Non-pigmented ciliary epithelial cell (primary cell): ENCODE measurements at regions not wholly inside any gene's neighbourhood (a gene's known extent, or its start where the extent isn't known, plus 50 kb on each side); places are given as distances from the start of the nearest gene placed in this dataset.

ENCODE experiments used
- DNase-seq: peaks from one replicate; pipeline ENCODE4 v3.0.0-alpha.2; 2010; ENCODE audit warnings: low read depth

DNA sequence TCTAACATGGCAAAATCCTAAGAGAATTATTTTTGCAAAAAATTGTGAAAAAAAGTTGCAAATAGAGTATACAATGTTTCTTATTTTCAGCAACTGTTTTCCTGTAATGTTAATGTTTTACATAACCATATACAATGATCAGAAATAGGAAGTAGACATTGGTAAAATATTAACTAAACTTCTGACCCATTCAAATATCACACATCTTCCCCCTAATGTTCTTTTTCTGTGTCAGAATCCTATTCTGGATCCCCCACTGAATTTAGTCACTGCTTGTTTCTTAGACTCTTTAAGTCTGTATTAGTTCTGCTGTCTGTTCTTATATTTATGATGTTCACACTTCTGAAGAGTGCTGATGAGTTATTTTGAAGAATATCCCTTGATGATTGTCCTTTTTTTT is 62.0 kb downstream of the HFE start:
- no peak for DNase-seq

DNA sequence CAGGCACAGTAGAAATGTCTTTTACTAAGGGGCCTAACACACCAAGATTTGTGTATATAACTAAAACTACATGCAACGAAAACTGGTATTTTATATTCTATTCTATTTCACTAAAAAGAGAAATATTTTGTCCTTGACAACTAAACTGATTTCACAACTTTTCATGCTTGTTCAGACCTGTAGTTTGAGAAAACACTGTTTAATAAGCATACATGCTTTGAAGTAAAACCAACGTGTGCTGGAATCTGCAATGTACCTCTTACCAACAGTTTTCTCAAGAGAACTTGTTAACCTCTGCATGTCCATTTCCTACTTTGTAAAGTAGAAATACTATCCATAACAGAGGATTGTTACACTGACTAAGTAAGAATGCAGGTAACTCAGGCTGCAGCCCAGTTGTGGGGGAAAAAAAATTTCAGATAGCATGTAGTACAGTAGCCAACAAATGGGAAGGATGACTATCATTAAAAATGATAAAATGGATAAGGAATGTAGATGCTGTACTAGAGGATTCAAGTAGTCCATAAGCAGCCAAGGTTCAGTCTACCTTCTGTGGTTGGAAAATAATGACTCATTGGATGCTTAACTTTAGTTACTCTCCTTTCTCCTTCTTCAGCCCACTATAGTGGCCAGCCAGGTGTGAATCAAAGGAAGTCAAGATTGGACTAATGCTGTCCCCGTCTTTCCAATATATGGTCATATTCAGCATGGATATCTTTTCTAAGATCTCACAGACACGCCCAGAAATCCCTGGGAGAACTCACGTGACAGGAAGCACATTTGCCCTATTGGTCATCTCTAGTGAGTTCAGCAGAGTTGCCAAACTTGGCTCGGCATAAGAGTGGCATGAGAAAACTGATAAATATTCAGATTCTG is 65.2 kb downstream of the HFE start:
- DNase-seq, result no peak

DNA sequence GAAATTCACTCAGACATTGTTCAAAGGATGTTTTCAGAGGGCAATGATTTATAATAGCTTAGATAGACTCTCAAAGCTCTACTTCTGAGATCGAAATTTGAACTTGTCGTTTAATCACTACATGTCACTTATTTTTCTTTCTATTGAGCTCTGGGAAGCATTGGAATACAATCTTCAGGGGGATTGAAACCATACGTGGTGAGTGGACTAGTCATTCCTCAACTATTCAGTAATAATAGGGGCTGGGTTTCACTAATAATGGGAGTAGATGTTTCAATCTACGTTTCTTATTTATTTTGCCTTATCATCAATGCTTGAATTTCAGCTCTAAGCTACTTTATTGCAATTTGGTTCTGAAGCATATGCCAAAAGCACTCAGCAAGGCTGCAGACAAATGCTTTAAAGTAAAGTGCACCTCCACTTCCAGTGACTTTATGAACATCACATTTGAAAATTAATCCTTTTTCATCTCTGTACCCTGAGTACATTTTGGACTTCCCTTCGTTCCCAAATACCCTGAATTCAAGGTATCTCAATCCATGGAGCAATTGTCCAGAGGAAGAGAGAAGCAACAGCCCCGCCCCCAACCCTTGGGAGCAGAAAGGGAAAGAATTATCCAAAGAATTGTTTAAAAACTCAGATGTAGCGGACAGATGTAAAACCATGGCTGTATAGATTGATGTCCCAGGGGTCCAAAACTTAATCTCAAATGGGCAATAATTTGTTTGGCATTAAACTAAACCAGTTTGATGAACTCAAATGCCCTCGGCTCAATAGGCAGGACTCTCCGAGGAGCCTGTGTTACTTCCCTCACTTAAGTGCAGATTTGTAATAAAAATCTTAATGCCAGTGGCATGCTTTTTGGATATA is 68.1 kb downstream of the HFE start:
- DNase-seq, result no peak

DNA sequence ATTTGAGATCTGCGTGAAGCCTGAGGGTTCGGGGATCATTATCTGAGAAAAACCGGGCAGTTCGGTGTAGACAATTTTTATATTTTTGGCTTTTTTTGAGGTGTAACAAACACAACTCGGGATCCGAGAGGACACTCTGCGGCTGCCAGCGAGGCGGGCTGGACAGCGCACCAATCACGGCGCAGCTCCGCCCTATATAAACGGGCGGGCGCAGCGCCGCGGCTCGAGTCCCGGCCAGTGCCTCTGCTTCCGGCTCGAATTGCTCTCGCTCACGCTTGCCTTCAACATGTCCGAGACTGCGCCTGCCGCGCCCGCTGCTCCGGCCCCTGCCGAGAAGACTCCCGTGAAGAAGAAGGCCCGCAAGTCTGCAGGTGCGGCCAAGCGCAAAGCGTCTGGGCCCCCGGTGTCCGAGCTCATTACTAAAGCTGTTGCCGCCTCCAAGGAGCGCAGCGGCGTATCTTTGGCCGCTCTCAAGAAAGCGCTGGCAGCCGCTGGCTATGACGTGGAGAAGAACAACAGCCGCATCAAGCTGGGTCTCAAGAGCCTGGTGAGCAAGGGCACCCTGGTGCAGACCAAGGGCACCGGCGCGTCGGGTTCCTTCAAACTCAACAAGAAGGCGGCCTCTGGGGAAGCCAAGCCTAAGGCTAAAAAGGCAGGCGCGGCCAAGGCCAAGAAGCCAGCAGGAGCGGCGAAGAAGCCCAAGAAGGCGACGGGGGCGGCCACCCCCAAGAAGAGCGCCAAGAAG is 69.0 kb downstream of the HFE start:
- peak; percentile 56 for DNase-seq

DNA sequence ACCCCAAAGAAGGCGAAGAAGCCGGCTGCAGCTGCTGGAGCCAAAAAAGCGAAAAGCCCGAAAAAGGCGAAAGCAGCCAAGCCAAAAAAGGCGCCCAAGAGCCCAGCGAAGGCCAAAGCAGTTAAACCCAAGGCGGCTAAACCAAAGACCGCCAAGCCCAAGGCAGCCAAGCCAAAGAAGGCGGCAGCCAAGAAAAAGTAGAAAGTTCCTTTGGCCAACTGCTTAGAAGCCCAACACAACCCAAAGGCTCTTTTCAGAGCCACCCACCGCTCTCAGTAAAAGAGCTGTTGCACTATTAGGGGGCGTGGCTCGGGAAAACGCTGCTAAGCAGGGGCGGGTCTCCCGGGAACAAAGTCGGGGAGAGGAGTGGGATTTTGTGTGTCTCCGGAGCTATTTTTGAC is 69.6 kb downstream of the HFE start:
- DNase-seq, result no peak

DNA sequence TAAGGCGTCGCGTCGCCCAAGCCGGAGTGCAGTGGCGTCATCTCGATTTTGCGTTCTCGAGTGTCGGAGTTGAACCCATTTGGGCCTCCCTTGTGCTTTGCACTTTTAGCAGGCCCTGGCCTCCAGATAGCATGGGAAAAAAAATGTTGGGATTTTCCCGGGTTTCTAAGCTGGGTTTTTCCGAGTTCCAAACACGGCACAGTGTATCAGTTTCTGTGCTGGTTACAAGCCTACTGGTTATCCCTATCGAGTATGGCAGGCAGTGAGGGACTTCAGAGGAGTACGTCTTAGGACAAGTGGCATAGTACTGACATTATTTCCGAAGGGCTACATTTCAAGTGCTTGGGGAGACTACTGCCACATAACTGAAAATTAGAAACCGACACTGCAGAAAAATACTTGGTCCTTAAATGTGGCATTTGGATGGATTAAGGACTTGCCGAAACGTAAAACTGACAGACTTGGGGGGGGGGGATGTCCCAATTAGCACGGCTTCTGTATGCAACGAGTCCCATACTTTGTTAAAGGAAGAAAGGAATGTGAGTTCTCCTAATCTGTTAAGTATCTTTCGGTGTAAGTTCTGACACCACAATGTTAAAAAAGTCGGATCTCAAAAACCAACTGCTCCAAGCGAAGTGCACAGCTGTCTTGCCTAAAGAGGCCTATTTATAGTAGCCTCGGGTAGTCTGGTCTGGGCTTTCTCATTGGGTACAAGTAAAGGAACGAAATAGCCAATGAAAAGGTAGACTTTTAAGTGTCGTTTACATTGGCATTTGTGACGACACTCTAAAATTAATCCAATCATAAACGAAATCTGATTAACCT is 70.2 kb downstream of the HFE start:
- peak; percentile 92 for DNase-seq

DNA sequence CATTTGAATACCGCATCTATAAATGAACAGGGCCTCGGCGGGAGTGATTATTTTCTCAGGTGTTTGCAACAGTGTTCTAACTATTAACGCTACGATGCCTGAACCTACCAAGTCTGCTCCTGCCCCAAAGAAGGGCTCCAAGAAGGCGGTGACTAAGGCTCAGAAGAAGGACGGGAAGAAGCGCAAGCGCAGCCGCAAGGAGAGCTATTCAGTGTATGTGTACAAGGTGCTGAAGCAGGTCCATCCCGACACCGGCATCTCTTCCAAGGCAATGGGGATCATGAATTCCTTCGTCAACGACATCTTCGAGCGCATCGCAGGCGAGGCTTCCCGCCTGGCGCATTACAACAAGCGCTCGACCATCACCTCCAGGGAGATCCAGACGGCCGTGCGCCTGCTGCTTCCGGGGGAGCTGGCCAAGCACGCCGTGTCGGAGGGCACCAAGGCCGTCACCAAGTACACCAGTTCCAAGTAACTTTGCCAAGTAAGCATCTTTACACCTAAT is 70.9 kb downstream of the HFE start:
- DNase-seq, result no peak

DNA sequence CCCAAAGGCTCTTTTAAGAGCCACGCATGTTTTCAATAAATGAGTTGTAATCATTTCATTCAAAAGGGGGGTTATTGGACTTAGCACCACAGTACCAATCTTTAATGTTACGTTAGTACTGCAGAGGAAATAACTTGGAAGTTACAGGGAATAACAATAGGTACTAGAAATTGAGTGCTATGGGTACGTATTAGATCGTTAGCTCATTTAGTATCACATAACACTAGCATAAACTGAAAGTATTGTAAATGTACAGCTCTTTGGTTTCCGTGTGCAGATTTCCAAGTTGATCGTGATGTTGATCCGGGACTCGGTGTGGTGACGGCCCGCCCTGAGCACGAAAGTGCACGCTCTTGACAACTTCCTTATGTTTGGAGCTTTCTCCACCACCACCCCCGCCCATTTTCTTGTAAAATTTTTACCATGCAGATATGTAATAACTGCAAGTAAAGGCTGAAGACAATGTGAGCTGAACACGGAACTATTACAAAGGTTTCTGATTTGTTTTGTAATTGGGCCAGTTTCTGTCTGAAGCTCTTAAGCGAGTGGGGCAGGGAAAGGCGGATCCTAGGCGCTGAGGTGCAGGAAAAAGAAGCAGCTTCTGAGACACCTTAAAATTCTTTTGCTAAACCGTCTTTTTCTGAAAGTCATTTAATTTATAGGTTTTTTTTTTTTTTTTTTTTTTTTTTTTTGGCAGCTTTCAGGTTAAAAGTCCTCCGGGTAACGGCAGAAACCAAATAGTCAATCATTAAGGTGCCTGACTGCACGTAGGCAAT is 71.5 kb downstream of the HFE start:
- DNase-seq, result no peak

DNA sequence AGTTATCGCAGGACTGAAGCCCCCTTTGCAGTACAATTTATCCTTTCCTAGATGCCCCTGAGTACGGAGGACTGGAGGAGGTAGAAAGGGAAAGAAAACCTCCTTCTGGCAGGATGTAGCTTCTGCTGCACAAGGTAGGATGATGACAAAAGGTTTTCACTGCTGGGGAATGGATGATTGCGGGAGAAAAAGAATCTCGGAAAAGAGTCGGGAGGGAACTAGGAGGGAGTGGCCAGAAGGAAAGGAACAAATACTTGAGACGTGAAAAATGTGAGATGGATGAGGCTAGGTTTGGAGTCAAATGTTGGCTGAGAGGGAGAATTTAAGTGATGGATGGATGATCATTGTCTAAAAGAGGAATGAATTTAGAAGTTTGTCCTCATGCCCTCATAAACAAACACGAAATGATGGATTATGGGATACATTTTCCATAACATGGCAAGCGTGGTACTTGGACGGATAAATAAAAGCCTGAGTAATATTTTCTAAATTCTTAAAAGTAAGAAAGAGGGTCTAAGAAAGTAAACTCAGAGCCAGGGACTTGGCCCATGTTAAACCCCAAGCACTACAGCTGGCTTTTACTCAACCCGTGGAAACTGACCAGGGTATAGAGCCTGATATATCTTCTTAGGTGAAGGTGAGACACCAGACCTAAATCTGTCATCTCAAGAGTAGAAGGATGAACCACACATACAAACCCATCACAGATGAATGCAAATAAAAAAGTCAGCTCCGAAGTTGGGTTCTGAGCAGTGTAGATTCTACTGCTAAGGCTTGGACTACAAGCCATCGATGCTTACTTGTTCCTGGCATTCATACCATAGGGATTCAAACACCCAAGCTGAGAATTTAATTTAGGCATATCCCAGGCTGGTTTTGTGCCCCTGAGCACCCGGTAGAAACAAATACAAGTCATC is 72.4 kb downstream of the HFE start:
- no peak for DNase-seq

DNA sequence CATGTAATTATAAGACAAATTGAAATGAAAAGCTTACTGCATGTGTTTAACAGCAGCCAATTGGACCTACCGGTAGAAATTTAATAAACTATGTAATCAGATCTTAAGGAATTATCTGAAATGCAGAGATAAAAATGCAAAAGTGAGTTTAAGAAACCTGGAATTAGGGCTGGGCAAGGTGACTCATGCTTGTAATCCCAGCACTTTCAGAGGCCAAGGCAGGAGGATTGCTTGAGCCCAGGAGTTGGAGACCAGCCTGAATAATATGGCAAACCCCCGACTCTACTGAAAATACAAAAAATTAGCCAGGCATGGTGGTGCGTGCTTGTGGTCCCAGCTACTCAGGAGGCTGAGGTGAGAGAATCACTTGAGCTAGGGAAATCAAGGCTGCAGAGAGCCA is 74.1 kb downstream of the HFE start:
- DNase-seq, result no peak

DNA sequence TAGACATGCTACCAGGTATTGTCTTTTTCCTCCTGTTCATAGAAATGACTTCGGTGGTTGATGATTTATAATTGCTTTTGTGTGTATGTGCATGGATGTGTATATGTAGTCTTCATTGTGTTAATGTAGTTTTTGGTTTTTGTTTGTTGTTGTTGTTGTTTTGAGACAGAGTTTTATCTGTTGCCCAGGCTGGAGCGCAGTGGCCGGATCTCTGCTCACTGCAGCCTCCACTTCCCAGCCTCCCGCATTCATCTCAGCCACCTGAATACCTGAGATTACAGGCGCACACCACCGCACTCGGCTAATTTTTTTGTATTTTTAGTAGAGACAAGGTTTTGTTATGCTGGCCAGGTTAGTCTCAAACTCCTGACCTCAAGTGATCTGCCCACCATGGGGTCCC is 75.2 kb downstream of the HFE start:
- DNase-seq, result no peak

DNA sequence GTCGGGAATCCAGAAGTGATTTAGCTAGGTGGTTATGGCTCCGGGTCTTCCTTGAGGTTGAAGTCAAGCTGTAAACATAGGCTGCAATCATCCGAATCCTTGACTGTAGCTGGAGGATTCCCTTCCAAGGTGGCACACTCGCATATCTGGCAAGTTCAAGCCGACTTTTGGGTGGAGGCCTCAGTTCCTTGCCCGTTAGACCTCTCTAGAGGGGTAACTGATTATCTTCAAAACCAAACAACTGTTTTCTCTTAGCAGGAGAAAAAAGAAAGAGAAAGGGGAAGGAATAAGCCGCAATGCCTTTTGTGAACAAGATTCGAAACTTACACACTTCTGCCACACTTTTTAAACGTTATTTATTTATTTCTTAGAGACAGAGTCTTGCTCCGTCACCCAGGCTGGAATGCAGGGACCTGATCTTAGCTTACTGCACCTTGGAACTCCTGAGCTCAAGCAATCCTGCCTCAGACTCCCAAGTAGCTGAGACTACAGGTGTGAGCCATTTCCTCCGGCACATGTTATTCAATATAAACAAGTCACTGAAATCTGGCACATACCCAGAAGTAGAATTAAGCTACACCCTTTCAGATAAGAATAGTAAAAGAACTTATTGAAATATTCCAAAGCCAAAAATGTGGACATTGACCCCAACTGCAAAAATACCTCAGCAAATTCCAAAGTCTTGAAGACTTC is 76.3 kb downstream of the HFE start:
- DNase-seq, result no peak

DNA sequence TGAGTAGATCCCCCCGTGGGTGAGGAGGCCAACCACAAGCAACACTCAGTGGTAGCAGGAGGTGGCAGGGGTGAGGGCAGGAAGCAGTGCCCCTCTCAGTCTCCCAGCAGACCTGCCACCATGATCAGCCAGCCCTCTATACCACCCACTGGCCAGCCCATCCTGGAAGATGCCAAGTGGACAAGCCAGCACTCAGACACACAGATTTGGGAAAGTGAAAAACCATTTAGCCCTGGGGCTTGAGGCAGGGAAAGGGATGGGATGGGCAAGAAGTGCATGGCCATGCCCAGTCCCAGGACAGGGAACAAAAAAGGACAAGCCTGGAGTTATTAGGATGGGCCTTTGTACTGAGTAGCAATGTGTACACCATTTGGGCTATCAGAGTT is 76.9 kb downstream of the HFE start:
- DNase-seq, result no peak

DNA sequence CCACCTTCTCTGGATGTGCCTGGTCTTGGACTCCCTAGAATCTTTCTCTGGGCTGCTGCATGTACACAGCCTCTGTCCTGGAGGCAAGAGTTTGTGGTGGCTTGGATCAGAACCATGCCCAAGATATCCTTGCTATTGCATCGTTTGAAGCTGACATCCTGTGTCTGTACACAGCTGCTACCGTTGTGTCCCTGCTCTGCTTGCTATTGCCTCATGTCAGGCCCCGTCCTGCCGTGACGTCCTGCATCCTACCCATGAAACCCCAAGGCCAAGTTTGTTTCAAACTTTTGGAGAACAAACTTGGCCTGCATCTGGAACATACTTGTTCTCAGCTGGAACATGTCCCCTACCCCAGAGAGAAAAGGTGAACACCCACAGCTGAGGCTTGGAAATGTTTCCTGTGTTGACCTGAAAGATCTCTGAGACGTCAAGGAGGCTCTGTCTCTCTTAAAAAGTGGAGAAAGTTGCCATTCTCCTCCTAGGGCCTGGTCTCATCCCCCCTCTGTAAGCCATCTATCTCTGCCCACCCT is 78.1 kb downstream of the HFE start:
- no peak for DNase-seq

DNA sequence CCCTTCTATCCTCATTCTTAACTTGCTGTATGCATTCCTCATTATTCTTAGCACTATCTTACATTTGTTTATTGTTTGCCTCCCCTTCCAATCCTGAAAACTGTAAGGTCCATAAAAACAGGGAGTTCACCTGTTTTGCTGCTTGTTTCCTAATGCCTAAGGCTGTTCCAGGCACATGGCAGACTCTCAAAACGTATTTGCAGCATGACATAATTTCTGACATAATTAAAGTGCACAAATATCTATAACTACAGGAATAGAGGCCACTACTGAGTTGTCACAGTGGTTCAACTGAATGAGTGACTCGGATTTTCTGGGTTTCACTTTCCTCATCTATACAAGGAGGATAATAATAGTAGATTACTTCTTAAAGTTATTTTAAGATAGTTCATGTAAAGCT is 83.0 kb downstream of the HFE start:
- DNase-seq, result no peak

DNA sequence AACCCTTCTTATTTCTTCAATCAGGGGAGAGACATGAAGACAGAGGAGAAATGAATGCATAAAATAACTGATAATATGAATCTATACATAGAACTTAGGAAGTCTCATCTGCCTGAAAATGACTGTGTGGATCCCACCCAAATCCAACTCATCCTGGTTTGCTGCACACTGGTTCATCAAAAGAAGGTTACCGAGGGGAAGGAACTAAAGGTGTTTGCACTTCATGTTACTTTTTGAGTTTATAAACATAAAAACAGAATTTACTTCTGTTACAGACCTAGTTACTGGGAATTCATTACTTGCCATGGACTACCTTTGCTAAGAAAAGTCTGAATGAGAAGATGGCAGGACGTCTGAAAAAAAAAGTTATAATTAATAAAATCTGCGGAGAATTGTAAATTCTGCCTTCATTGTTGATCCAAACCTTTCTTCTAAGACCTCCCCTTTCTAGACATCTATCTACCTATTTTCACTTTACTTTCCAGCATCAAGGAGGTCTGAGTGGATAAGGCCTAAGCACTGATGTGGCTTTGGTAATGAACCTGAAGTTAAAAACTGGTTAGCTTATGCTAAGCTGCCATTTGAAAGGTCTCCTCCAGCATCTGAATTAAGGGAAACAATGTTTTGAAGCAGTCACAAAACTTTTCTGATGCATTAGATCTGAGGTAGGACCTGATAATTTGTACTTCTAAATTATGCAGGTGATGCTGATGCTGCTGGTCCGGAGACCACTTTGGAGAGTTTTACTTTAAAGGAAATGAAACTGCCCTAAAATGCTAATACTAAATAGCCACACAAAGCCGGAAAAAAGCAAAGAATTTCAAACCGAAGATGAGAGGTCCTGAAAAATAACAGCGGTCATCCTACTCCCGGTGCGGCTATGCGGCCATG is 84.0 kb downstream of the HFE start:
- DNase-seq, result no peak

DNA sequence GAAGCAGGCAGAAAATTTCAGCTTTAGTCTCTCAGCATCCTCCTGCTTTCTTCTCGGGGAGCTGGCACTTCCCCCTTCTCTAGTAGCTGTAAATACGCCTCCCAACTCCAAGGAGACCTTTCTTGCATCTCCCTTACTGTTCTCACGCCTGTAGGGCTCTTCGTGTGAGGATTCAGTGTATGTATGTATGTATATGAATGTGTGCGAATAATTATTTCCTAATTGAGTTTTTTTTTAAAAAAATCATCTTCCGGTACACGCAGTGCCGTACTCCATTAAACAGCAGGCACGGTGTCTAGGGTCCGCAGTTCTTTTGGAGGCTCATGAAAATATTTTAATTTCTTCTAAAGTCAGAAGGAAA is 85.4 kb downstream of the HFE start:
- no peak for DNase-seq

DNA sequence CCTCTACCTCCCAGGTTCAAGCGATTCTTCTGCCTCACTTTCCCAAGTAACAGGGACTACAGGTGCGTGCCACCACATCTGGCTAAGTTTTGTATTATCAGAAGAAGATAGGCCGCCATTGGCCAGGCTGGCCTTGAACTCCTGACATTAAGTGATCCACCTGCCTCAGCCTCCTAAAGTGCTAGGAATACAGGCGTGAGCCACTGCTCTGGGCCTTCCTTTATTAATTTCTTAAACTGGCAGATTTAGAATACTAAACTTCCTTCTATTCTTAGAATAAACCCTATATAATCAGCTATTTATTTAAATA is 86.6 kb downstream of the HFE start:
- DNase-seq, result no peak
